BJ (cell line): ENCODE measurements at regions not wholly inside any gene's neighbourhood (a gene's known extent, or its start where the extent isn't known, plus 50 kb on each side); places are given as distances from the start of the nearest gene placed in this dataset.

Experiments used
- CTCF ChIA-PET: fragments of 350-600 bp; formaldehyde crosslinking; extraction: SDS; loops from one replicate; lab custom pipeline; 2021; ENCODE audit warnings: antibody characterized with exemption, inconsistent platforms; lab: Yijun Ruan, JAX
- POLR2A ChIA-PET: fragments of 300-600 bp; sonication (Branson Sonifier 250); formaldehyde crosslinking; extraction: SDS; loops from one replicate; lab custom pipeline; 2021; ENCODE audit warnings: antibody characterized with exemption; lab: Charles Lee
- DNase-seq: peaks from one replicate; pipeline ENCODE4 v3.0.0-alpha.2; 2011; ENCODE audit warnings: low read depth
- H3K27me3 ChIP-seq: 2 replicates; pipeline ENCODE4 v1.6.0; 2011; ENCODE audit warnings: low read length; ENCODE audit not compliant: control insufficient read depth, insufficient read depth
- H3K36me3 ChIP-seq: 2 replicates; pipeline ENCODE4 v1.5.1; 2011; ENCODE audit warnings: low read length; ENCODE audit not compliant: control insufficient read depth, insufficient read depth
- H3K4me3 ChIP-seq: 2 replicates; pipeline ENCODE4 v1.5.1; 2011; ENCODE audit warnings: low read depth, mild to moderate bottlenecking, control low read depth, low read length
- CTCF ChIP-seq: IDR thresholded peaks from 2 replicates; pipeline ENCODE4 v1.5.1; 2011; ENCODE audit warnings: low read depth, mild to moderate bottlenecking, control low read depth, inconsistent platforms, low read length, moderate library complexity; ENCODE audit not compliant: insufficient read depth

DNA sequence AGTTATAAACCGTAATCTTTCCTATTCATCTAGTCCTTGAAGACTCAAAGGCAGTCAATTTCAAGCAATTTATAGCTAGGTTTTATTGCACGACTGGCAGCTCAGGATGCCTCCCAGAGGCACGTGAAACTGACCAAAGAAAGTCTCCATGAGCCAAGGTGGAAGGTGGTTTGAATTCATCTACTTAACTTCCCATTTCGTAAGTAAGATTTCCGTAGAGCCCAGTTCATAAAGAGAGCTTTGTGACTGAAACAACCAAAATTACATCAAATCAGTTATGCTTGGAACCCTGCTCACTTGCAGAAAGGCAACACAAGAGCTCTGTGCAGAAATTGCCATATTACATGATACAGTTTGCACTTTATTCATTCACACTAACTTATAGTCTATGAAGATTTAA is 556.0 kb downstream of the TRIML1 start:
- Histone ChIP-seq H3K27me3 (no peaks in the 10 kb centered on the region), H3K4me3 (no peak overlapping the region), H3K36me3 (no peaks in the 10 kb centered on the region)
- no peak for DNase-seq
- ChIA-PET POLR2A (no interaction called here), CTCF (no interaction called here)
- no peak for TF ChIP-seq CTCF

DNA sequence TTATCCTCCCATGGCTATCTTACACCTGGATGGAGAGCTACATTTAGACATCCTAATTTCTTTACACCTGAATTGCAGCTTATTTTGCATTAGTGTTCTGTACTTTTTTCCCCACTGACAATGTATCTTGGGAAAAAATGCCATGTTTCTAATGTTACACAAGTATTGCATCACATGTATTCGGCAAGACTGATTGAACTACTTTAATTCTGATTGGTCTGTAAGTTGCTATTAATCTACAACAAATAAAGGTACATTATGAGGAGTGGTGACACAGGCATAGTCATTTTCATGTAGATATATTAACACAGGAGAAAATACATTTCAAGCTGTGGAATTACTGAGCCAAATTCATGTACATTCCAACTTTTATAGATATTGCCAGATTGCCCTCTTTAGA is 558.0 kb downstream of the TRIML1 start:
- ChIA-PET POLR2A (no interaction called here), CTCF (interaction anchor here (0.6 kb wide), 1 partner anchor 346 kb away, joined by 5 read pairs; no protein-coding TSS in a partner anchor)
- H3K27me3 ChIP-seq: no peaks in the 10 kb centered on the region
- no peak for TF ChIP-seq CTCF
- no peak overlapping the region for H3K4me3 ChIP-seq
- no peaks in the 10 kb centered on the region for H3K36me3 ChIP-seq
- no peak for DNase-seq

GRCh38 chr4:188701952-188702351 is 562.7 kb downstream of the TRIML1 start:
- CTCF ChIA-PET: no interaction called here
- POLR2A ChIA-PET: no interaction called here
- H3K4me3 ChIP-seq: no peak overlapping the region
- H3K36me3 ChIP-seq: no peaks in the 10 kb centered on the region
- H3K27me3 ChIP-seq: no peaks in the 10 kb centered on the region
- no peak for TF ChIP-seq CTCF
- DNase-seq: no peak

- Histone ChIP-seq H3K36me3 (no peaks in the 10 kb centered on the region), H3K4me3 (no peak overlapping the region), H3K27me3 (no peaks in the 10 kb centered on the region)
- no peak for DNase-seq
- TF ChIP-seq CTCF: no peak
- ChIA-PET POLR2A (no interaction called here), CTCF (no interaction called here)
These were observed 565.0 kb downstream of the TRIML1 start for GRCh38 chr4:188704288-188704687.

- H3K36me3 ChIP-seq: no peaks in the 10 kb centered on the region
- DNase-seq: no peak
- ChIA-PET CTCF (no interaction called here), POLR2A (no interaction called here)
- no peak for TF ChIP-seq CTCF
- no peaks in the 10 kb centered on the region for H3K27me3 ChIP-seq
- H3K4me3 ChIP-seq: no peak overlapping the region
These were observed 567.8 kb downstream of the TRIML1 start for GRCh38 chr4:188707036-188707435.
